GM12873 (cell line): ENCODE measurements at regions not wholly inside any gene's neighbourhood (a gene's known extent, or its start where the extent isn't known, plus 50 kb on each side); places are given as distances from the start of the nearest gene placed in this dataset.

Source experiments
- TF ChIP-seq, protein P1 (sequence below): IDR thresholded peaks from 2 replicates; pipeline ENCODE4 v1.5.1; 2012; ENCODE audit warnings: low read depth, mild to moderate bottlenecking, moderate library complexity, low read length, control low read depth; ENCODE audit not compliant: insufficient read depth; ENCODE audit errors: missing control alignments

DNA sequence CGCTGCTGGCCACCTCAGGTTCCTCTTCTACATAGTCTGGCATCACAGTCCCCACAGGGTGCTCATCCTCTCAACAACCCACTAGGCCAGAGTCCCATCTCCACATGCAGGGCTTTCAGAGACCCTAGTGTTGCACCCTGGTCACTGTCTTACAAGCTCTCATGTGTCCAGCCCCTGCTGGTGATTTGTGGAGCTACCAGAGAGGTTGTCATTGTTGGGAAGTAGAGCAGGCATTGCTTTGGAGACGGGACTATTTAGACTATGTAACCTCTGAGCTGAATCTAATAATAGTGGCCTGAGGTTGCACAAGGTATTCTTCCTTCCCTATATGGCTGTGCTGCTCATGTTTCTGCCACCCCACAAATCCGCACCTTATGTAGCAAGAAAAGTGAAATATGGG is 135.3 kb upstream of the VWC2 start:
- TF ChIP-seq, protein P1, sequence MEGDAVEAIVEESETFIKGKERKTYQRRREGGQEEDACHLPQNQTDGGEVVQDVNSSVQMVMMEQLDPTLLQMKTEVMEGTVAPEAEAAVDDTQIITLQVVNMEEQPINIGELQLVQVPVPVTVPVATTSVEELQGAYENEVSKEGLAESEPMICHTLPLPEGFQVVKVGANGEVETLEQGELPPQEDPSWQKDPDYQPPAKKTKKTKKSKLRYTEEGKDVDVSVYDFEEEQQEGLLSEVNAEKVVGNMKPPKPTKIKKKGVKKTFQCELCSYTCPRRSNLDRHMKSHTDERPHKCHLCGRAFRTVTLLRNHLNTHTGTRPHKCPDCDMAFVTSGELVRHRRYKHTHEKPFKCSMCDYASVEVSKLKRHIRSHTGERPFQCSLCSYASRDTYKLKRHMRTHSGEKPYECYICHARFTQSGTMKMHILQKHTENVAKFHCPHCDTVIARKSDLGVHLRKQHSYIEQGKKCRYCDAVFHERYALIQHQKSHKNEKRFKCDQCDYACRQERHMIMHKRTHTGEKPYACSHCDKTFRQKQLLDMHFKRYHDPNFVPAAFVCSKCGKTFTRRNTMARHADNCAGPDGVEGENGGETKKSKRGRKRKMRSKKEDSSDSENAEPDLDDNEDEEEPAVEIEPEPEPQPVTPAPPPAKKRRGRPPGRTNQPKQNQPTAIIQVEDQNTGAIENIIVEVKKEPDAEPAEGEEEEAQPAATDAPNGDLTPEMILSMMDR = peak; percentile 34

DNA sequence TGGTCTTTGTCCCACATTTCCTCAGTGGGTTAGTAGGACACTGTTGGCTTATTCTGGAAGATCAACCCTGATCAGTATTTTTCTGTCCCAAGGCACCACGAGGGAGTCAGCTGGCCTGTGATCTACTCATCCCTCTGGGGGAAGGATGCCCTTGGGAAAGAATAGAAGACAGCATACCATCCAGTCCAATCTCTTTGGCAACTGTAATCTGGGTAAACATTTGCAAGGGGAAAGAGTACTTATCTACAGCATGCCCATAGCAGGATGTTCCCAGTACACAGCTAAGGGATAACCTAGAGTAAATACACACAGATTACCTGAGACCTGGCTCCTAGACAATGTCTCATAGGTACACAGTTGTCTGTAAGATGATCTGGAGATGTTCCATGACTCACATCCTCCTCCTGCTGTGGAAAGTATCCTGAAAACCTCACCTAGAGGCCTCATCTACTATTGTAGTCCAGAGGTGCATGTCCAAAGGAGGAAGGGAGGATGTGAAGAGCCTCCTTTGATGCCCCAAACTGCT is 134.3 kb upstream of the VWC2 start:
- TF ChIP-seq, protein P1 = no peak

DNA sequence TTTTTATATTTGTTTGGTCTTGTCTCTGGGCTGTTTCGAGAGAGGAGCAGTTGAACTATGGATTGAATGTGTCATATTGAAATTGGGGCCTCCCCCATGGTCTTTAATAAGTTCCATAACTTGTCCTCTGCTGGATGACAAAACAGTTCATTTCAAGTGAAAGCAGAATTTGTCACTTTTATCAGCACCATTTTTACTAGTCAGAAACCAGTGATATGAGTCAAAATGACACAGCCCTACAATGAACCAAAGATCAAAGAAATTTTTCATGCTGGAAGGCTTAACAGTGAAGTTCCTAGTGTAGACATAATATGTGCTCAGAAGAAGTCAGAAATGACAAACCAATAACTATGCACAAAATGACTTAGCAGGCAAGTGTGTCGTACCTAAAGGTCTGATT is 133.6 kb upstream of the VWC2 start:
- TF ChIP-seq, protein P1 = no peak

DNA sequence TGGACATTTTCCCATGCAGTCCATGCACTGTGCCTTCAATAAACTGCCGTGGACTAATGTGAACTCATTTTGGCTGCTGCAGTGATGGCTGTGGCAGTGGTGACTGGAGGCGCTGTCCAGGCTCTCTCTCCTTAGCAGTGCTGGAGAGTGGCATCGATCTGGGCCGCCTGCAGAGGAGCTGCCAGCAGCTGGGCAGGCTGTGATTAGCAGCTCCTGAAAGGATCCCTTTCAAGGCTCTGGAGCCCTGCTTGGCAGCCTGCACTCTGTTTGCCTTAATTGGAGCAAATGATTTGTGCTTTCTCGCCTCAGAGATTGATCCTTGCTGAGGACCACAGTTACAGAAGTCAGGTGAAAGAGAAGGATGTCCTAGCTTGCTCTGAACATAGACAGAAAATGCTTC is 130.1 kb upstream of the VWC2 start:
- TF ChIP-seq, protein P1 = no peak

DNA sequence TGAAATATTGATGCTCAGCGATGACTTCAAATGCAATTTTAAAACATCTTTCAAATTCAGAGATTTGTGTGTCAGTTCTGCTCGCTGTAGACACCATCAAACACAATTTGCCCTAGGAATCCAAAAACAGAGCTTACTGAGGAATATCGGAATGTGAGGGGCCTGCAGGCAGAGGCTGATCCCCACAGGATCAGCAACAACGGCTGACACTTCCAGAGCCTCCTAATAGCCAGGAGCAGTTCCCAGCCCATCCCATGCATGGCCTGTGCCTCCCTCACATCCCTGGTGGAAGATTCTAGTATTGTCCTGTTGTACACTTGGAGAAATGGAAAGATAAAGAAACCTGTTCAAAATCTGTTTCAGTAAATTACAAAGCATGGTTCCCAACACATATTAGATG is 129.7 kb upstream of the VWC2 start:
- TF ChIP-seq, protein P1 = no peak

DNA sequence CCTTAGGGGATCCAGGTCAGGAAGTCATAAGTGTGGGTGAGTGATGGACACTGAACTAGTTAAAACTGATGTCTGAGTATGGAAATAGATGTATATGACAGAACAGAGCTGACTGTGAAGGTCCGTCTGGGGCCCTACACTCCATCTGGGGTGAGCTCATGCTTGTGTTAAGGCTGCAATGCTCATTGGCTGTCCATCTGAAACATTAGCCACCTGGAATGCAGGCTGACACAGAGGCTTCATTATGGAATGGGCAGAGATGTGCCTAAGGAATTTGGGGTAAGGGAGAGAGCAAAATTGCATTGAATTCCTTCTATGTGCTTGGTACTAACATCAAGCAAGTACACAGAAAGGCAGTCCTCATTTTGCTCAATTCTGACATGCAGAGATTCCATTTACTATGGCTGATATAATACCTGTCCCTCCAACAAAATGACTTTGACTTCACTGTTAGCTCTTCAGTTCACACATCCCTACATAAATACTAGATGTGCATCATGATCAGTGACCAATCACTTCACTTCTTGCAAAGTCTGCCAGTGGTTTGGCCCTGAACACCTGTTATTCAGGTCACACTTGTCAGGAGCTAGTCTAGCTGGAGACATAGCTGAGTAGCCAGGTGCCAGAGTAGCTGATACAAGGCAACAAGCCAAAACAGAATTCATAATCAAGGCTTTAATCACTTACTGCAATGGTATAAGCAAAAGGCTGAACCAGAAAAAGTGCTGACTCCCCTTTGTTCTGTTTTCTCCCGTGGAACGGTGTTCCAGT is 128.9 kb upstream of the VWC2 start:
- TF ChIP-seq, protein P1 = no peak

DNA sequence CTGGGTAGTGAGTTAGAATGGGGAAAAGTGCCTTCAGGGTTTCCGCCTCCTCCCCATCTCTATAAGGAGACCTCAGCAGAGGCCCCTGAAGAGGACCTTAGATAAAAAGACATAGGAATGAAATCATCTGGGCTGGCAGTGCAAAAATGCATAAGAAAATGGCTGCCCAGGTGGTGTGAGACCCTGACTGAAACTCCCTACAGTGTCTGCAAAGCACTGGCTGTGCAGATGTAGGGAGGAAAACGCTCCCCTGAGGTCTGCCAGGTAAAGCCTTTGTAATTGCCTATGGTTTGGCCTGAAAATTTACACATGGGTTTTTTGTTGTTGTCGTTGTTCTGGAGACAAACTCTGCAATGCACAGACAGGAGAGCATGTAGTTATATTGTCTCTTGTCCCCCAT is 128.1 kb upstream of the VWC2 start:
- TF ChIP-seq, protein P1 = no peak
